ENCODE measurements at regions not wholly inside any gene's neighbourhood (a gene's known extent, or its start where the extent isn't known, plus 50 kb on each side); places are given as distances from the start of the nearest gene placed in this dataset.
"Not testable (repeated sequence)": the region's sequence is repeated elsewhere in the genome, so short reads cannot be mapped to it uniquely, and the experiment has no call there.

DNA sequence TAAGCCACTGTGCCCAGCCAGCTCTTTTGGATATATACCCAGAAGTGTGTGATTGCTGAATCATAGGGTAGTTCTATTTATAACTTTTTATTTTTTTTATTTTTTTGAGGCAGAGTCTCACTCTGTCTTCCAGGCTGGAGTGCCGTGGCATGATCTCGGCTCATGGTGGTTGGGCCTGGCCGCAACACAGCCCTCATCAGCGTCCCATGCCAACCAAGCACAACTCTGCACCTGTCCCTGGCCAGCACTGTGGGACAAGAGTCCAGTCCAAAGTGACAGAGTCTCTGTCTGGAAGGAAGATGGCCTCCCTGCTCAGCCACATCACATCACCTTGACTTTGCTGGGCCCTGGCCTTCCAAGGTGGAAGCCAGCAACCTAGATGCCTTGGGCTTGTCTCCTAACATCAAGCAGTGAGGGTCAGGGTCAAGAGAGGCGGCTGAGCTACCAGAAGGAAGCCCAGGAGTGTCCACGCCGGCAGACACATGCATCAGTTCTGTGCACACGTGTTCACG is 60.2 kb upstream of the METTL9 start:
- 79% methylated on average over 9 of the region's 9 CpGs for WGBS
- ATAC-seq (peak; percentile 48 to 57), DNase-seq (peak in 1 of 3 donors; percentile 28)
- H3K27me3 ChIP-seq (ENCODE audit: control insufficient read depth, insufficient read depth); intact Hi-C loops (cut with DNase I); H3K4me3 ChIP-seq (ENCODE audit: low read length); H3K9me3 ChIP-seq (ENCODE audit: control insufficient read depth, low read length); H3K27ac ChIP-seq (ENCODE audit: low read length); H3K4me1 ChIP-seq (ENCODE audit: control insufficient read depth, insufficient read depth, low read length): not testable (repeated sequence)

DNA sequence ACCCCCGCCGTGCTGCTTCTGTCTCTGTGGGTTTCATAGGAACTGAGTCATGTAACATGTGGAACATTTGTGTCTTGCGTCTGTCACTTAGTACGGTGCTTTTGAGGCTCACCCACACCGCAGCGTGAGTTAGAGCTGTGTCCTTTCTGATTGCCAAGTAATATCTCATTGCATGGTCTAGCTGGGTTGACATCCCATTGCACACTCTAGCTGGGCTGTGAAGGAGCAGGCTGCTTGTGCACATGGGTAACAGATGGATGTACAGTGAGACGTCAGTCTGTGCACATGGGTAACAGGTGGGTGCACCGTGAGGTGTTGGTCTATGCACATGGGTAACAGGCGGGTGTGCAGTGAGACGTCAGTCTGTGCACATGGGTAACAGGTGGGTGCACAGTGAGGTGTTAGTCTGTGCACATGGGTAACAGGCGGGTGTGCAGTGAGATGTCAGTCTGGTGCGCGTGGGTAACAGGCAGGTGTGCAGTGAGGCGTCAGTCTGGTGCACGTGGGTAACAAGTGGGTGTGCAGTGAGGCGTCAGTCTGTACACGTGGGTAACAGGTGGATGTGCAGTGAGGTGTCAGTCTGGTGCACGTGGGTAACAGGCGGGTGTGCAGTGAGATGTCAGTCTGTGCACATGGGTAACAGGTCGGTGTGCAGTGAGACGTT is 58.5 kb upstream of the METTL9 start:
- ATAC-seq; H3K27me3 ChIP-seq (ENCODE audit: control insufficient read depth, insufficient read depth); H3K4me3 ChIP-seq (ENCODE audit: low read length); intact Hi-C loops (cut with DNase I); H3K27ac ChIP-seq (ENCODE audit: low read length); H3K9me3 ChIP-seq (ENCODE audit: control insufficient read depth, low read length); H3K4me1 ChIP-seq (ENCODE audit: control insufficient read depth, insufficient read depth, low read length): not testable (repeated sequence)
- peak in 1 of 3 donors; percentile 28 for DNase-seq
- 77% methylated on average over 21 of the region's 21 CpGs for WGBS

DNA sequence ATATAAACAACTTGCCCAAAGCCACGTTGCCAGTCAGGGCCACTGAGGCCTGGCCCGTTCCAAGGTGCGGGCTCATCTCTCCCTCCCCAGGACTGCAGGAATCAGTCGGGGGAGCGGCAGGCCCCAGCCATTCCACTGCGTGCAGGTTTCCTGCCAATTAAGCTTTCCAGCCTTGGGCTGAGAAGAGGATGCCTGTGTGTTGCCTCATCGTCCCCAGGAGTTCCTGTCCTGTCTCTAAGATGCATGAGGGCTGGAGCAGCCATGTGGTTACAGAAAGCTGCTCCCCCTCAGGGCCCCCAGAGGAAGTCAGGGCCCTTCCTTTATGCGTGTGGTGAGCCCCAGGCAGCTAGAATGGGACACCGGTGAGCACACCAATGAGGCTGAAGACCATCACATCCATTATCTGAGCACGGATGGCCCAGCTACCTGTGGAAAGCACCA is 57.7 kb upstream of the METTL9 start:
- H3K27me3 ChIP-seq (ENCODE audit: control insufficient read depth, insufficient read depth); H3K4me3 ChIP-seq (ENCODE audit: low read length); H3K4me1 ChIP-seq (ENCODE audit: control insufficient read depth, insufficient read depth, low read length); H3K27ac ChIP-seq (ENCODE audit: low read length); intact Hi-C loops (cut with DNase I); H3K9me3 ChIP-seq (ENCODE audit: control insufficient read depth, low read length): not testable (repeated sequence)
- ATAC-seq (peak in 1 of 2 donors; percentile 4), DNase-seq (peak in 1 of 3 donors; percentile 31)
- WGBS = 49% methylated on average over 9 of the region's 10 CpGs

DNA sequence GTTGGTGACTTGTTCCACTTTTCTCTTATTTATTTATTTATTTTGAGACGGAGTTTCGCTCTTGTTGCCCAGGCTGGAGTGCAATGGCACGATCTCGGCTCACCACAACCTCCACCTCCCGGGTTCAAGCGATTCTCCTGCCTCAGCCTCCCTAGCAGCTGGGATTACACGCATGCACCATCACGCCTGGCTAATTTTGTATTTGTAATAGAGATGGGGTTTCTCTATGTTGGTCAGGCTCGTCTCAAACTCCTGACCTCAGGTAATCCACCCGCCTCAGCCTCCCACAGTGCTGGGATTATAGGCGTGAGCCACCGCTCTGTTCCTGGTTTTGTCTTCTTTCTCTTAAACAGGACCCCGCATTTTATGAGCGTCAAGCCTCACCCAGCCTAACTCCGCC is 57.3 kb upstream of the METTL9 start:
- peak in 1 of 3 donors; percentile 15 for DNase-seq
- ATAC-seq; H3K27me3 ChIP-seq (ENCODE audit: control insufficient read depth, insufficient read depth); intact Hi-C loops (cut with DNase I); H3K27ac ChIP-seq (ENCODE audit: low read length); H3K4me3 ChIP-seq (ENCODE audit: low read length); H3K4me1 ChIP-seq (ENCODE audit: control insufficient read depth, insufficient read depth, low read length); H3K9me3 ChIP-seq (ENCODE audit: control insufficient read depth, low read length): not testable (repeated sequence)
- 86% methylated on average over 10 of the region's 15 CpGs for WGBS

DNA sequence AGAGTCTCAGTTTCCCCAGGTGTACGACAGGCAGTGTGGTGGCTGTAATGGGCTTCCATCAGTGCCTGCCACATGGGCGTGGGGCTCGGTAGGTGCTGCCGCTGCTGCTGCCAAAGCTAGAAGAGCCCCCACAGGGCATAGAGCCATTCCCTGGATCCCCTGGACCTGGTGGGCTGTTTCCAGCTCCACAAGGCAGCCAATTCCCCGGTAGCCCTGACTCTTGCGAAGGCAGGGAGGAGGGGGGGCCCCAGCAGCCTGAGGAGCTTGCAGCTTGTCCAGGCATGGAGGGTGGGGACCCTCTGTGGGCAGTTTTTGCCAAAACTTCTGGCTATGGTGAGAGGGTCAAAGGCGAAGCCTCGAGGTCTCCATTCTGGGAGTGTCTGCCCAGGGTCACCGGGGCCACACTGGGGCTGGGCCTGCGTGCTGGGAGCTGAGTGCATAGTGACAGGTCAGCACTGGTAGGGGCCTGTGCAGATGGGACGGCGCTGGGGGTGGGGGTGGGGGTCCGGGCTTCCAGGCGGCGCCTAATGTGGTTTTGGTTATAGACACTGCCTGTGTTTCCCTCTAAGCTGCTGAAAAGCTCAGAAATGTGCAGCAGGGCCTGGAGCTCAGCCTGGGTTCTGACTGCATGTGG is 56.8 kb upstream of the METTL9 start:
- DNase-seq = peak in 1 of 3 donors; percentile 15
- H3K9me3 ChIP-seq (ENCODE audit: control insufficient read depth, low read length); H3K4me1 ChIP-seq (ENCODE audit: control insufficient read depth, insufficient read depth, low read length); ATAC-seq; H3K4me3 ChIP-seq (ENCODE audit: low read length); H3K27me3 ChIP-seq (ENCODE audit: control insufficient read depth, insufficient read depth); H3K27ac ChIP-seq (ENCODE audit: low read length); intact Hi-C loops (cut with DNase I): not testable (repeated sequence)
- WGBS = 77% methylated on average over 9 of the region's 15 CpGs

DNA sequence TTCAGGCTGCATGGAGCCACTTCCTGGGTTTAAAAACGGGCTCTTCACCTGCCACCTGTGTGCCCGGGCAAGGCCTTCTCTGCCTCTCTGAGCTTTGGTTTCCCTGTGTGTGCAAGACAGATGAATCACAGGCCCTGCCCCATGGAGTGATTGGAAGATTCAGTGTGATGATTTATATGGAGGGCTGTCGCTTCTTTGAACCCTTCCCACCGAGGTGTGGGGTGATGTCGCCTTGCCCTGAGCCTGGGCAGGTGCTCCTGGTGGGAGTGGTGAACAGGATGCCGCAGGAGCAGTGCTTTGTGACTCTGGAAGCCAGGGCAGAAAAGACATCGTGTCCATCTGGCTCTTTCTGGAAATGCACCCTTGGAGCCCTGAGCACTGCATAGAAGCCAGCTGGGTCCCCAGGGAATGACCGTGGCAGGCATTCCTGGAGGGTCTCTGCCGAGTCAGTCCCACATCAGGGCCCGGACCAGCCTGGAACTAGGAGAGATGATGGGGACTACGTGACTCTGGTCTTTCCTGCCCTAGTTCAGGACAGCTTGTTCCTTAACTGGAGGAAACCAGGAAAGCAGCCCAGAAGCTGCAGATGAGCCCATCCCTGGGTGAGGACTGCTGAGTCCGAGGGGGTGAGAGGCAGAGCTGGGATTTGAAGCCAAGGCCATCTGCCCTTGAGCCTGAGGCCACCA is 56.1 kb upstream of the METTL9 start:
- H3K27me3 ChIP-seq (ENCODE audit: control insufficient read depth, insufficient read depth); H3K4me1 ChIP-seq (ENCODE audit: control insufficient read depth, insufficient read depth, low read length); H3K4me3 ChIP-seq (ENCODE audit: low read length); intact Hi-C loops (cut with DNase I); H3K9me3 ChIP-seq (ENCODE audit: control insufficient read depth, low read length); H3K27ac ChIP-seq (ENCODE audit: low read length): not testable (repeated sequence)
- ATAC-seq (peak; percentile 13 to 61), DNase-seq (peak in 1 of 3 donors; percentile 53)
- 71% methylated on average over 12 of the region's 12 CpGs for WGBS

DNA sequence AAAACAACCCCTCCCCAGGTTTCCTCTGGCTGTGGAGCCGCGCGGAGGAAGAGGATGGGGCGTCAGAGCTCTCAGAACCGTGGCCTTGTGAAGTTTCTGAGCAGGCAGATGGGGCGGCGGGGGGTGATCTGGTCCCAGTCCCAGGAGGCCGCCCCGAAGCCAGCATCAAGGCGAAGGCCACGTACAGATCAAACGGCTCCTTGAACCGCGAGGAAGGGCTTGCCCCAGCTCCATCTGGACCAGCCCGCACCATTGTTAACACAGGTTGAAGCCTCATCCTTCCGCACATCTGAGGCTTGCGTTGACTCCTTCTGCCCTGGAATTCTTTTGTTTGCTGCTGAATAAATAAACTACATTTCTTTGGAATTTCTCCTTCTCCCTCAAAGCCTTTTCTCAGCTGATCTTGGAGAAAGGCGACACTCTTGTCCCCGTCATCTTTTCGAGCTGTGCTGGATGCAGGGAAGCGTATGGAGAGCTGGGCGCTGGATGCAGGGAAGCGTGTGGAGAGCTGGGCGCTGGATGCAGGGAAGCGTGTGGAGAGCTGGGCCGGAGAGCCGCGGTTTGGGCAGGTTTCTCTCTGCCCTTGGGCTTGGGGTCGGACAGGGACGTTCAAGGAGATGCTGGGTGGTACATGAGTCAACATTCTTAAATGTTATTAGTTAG is 53.6 kb upstream of the METTL9 start:
- H3K9me3 ChIP-seq (ENCODE audit: control insufficient read depth, low read length); H3K27ac ChIP-seq (ENCODE audit: low read length); H3K4me1 ChIP-seq (ENCODE audit: control insufficient read depth, insufficient read depth, low read length); H3K4me3 ChIP-seq (ENCODE audit: low read length); intact Hi-C loops (cut with DNase I); ATAC-seq; H3K27me3 ChIP-seq (ENCODE audit: control insufficient read depth, insufficient read depth): not testable (repeated sequence)
- peak in 1 of 3 donors; percentile 33 for DNase-seq
- 84% methylated on average over 28 of the region's 30 CpGs for WGBS

DNA sequence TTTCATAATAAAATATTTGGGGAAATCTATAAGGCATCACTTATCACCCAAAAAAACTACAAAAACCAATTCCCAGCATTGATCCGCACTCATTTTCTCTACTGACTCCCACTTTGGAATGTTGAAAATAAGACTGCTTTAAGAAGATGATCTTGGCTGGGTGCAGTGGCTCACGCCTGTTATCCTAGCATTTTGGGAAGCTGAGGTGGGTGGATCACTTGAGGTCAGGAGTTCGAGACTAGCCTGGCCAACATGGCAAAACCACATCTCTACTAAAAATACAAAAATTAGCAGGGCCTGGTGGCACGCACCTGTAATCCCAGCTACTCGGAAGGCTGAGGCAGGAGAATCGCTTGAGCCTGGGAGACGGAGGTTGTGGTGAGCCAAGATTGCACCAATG is 50.0 kb upstream of the METTL9 start:
- H3K9me3 ChIP-seq (ENCODE audit: control insufficient read depth, low read length); H3K27me3 ChIP-seq (ENCODE audit: control insufficient read depth, insufficient read depth); ATAC-seq; H3K4me1 ChIP-seq (ENCODE audit: control insufficient read depth, insufficient read depth, low read length); H3K4me3 ChIP-seq (ENCODE audit: low read length); intact Hi-C loops (cut with DNase I); DNase-seq; H3K27ac ChIP-seq (ENCODE audit: low read length): not testable (repeated sequence)
- WGBS = 96% methylated on average over 6 of the region's 7 CpGs

Small RNA genes in the stretch of these regions (microRNA-seq; reads per million reads assigned to microRNA genes)
- 0 reads per million in 2 donors for gene MIR3680-1
